OCI-LY3 (cell line): ENCODE measurements at regions not wholly inside any gene's neighbourhood (a gene's known extent, or its start where the extent isn't known, plus 50 kb on each side); places are given as distances from the start of the nearest gene placed in this dataset.

Source experiments
- EZH2phosphoT487 ChIP-seq: fragments of 200-600 bp; shearing (Covaris generic); IDR thresholded peaks from 2 replicates; pipeline ENCODE4 v1.6.1; 2018; ENCODE audit warnings: antibody characterized with exemption, mixed run types, low read depth
- TF ChIP-seq, protein P1 (sequence below): fragments of 200-600, 300-600 bp; sonication (generic); IDR thresholded peaks from 2 replicates; pipeline ENCODE4 v1.5.1; 2014; ENCODE audit warnings: antibody characterized with exemption, low read length, low read depth

- TF ChIP-seq, protein P1, sequence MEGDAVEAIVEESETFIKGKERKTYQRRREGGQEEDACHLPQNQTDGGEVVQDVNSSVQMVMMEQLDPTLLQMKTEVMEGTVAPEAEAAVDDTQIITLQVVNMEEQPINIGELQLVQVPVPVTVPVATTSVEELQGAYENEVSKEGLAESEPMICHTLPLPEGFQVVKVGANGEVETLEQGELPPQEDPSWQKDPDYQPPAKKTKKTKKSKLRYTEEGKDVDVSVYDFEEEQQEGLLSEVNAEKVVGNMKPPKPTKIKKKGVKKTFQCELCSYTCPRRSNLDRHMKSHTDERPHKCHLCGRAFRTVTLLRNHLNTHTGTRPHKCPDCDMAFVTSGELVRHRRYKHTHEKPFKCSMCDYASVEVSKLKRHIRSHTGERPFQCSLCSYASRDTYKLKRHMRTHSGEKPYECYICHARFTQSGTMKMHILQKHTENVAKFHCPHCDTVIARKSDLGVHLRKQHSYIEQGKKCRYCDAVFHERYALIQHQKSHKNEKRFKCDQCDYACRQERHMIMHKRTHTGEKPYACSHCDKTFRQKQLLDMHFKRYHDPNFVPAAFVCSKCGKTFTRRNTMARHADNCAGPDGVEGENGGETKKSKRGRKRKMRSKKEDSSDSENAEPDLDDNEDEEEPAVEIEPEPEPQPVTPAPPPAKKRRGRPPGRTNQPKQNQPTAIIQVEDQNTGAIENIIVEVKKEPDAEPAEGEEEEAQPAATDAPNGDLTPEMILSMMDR, result no peak
- no peak for TF ChIP-seq EZH2phosphoT487
These were observed 509.3 kb upstream of the CTNND2 start for GRCh38 chr5:12413585-12413984.
